Transverse colon (tissue), 4 donors: ENCODE measurements at regions not wholly inside any gene's neighbourhood (a gene's known extent, or its start where the extent isn't known, plus 50 kb on each side); places are given as distances from the start of the nearest gene placed in this dataset.

Experiments
- DNase-seq: peaks from one replicate; pipeline ENCODE4 v3.0.0-alpha.2; 2019
- H3K27ac ChIP-seq, 4 donors: fragments of 200-600 bp; sonication (generic); 2 replicates each; pipeline ENCODE4 v1.5.1; 2016 to 2018; ENCODE audit warnings: inconsistent platforms in 4 of 4
- H3K27me3 ChIP-seq: fragments of 200-600 bp; sonication (generic); 2 replicates; pipeline ENCODE4 v1.5.1; 2017; ENCODE audit warnings: inconsistent platforms
- H3K36me3 ChIP-seq, 4 donors: fragments of 200-600 bp; sonication (generic); 2 replicates each; pipeline ENCODE4 v1.5.1; 2017 to 2019; ENCODE audit warnings: inconsistent platforms in 4 of 4
- H3K4me1 ChIP-seq, 4 donors: fragments of 200-600 bp; sonication (generic); 2 replicates each; pipeline ENCODE4 v1.5.1; 2017 to 2020; ENCODE audit warnings: inconsistent platforms in 4 of 4
- H3K4me3 ChIP-seq, 4 donors: fragments of 200-600 bp; sonication (generic); 1 replicate in 1 of 4; 2 replicates in 3 of 4; pipeline versions ENCODE4 v1.5.1 to v1.6.1; 2017 to 2019; ENCODE audit warnings: inconsistent platforms in 4 of 4
- H3K9me3 ChIP-seq, 2 donors: fragments of 200-600 bp; sonication (generic); 2 replicates each; pipeline ENCODE4 v1.5.1; 2017 to 2019; ENCODE audit warnings: inconsistent platforms in 2 of 2
- CTCF ChIP-seq, 5 experiments: fragments of 200-600 bp in 3 of 5; fragments of 450-650 bp in 2 of 5; sonication (generic) in 3 of 5; IDR thresholded peaks; 1 replicate in 2 of 5; 2 replicates in 3 of 5; pipeline ENCODE4 v1.5.1; 2016 to 2017; ENCODE audit warnings: antibody characterized with exemption in 5 of 5, inconsistent platforms in 3 of 5, mild to moderate bottlenecking in 2 of 5, moderate library complexity in 1 of 5
- EP300 ChIP-seq: sonication (generic); formaldehyde crosslinking; IDR thresholded peaks from one replicate; pipeline ENCODE4 v1.6.1; 2017; ENCODE audit warnings: antibody characterized with exemption, low read depth
- POLR2A ChIP-seq: fragments of 450-650 bp; IDR thresholded peaks from one replicate; pipeline ENCODE4 v1.6.1; 2016; ENCODE audit warnings: antibody characterized with exemption, mild to moderate bottlenecking, moderate library complexity
- POLR2AphosphoS5 ChIP-seq, 3 donors: sonication (generic); formaldehyde crosslinking; IDR thresholded peaks; one replicate each; pipeline ENCODE4 v1.6.1; 2016; ENCODE audit warnings: antibody characterized with exemption in 3 of 3
- WGBS, 2 donors: methylation state at CpG; one replicate each; pipeline ENCODE4 v1.1.5; 2018; ENCODE audit warnings: low coverage in 1 of 2; 5-methylcytosine and 5-hydroxymethylcytosine counted together
- in situ Hi-C, 4 donors: fragments of 200-750 bp; cut with MboI; loops; one replicate each; pipeline versions ENCODE4 v1.15.0 to v1.15.1; 2017; ENCODE audit warnings: low sequenced_read_pairs in 3 of 4, low pct_ligation_motif_present in 1 of 4, low pct_unique_long_range_greater_than_20kb in 1 of 4
- intact Hi-C: fragments of 100-400 bp; cut with DNase I; formaldehyde crosslinking; loops from one replicate; pipeline ENCODE4 v1.15.1; 2023; ENCODE audit warnings: low total_unique reads

DNA sequence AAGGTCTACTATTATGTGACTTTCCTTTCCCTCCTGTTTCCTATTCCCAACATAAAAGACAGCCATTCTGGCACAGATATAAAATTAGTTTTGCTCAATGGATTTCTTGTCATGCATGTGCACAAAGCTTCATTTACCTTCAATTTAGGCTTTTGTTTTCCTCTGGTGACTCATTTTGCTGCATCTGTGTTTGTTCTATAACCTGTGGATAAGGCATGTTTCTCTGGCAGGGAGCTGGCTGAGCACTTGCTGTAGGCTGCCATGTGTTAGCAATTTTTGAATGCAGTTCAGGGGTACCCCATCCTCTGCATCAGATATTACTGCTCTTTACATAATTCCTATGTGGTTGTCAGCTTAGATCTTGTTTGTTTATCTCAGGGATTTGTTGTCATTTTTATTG is 202.8 kb upstream of the GRID2 start:
- no peaks in the 10 kb centered on the region for H3K9me3 ChIP-seq
- intact Hi-C loops: no loop called here
- no peak overlapping the region for H3K4me3 ChIP-seq
- in situ Hi-C loops: no loop called here
- H3K4me1 ChIP-seq: no peaks in the 10 kb centered on the region
- no peaks in the 10 kb centered on the region for H3K36me3 ChIP-seq
- DNase-seq: no peak
- TF ChIP-seq POLR2A (no peak), CTCF (IDR thresholded peaks at IDR 0.05) (no peak), POLR2AphosphoS5 (IDR thresholded peaks at IDR 0.05) (no peak), EP300 (no peak)
- no peaks in the 10 kb centered on the region for H3K27me3 ChIP-seq
- no peak overlapping the region for H3K27ac ChIP-seq

- TF ChIP-seq CTCF (IDR thresholded peaks at IDR 0.05): no peak
- TF ChIP-seq POLR2A: no peak
- TF ChIP-seq POLR2AphosphoS5 (IDR thresholded peaks at IDR 0.05): no peak
- TF ChIP-seq EP300: no peak
- Histone ChIP-seq H3K4me1 (no peaks in the 10 kb centered on the region), H3K27ac (no peak overlapping the region), H3K9me3 (no peaks in the 10 kb centered on the region), H3K4me3 (no peak overlapping the region), H3K36me3 (no peaks in the 10 kb centered on the region), H3K27me3 (no peaks in the 10 kb centered on the region)
- intact Hi-C loops (no loop called here), in situ Hi-C loops (no loop called here)
- DNase-seq: no peak
Measured at GRCh38 chr4:92101737-92102172, 202.0 kb upstream of the GRID2 start.

- DNase-seq: no peak
- Histone ChIP-seq H3K4me3 (no peak overlapping the region), H3K27me3 (no peaks in the 10 kb centered on the region), H3K4me1 (no peaks in the 10 kb centered on the region), H3K36me3 (no peaks in the 10 kb centered on the region), H3K9me3 (no peaks in the 10 kb centered on the region), H3K27ac (no peak overlapping the region)
- 70 to 75% methylated on average over 2 of the region's 2 CpGs for WGBS, 2 donors
- no peak for TF ChIP-seq POLR2AphosphoS5 (IDR thresholded peaks at IDR 0.05)
- TF ChIP-seq CTCF (IDR thresholded peaks at IDR 0.05): no peak
- TF ChIP-seq POLR2A: no peak
- no peak for TF ChIP-seq EP300
- intact Hi-C loops (no loop called here), in situ Hi-C loops (no loop called here)
Measured at GRCh38 chr4:92104506-92104905, 199.3 kb upstream of the GRID2 start.

DNA sequence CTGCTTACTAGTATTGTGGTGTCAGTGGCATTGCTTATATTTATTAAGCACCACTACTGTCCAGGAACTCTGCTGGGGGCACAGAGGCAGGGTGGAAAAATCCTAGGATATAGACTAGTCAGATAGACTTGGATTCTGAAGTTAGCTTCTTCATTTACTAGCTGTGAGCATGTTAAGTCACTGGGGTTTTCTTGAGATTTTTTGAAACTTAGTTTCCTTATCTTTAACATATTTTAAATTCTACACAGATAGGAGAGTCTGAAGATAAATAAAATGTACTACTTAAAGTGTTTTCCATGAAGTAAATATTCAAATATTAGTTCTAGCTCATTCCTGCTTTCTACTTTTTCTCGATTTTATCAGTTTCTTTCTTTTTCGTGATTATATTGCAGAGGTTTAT is 196.9 kb upstream of the GRID2 start:
- in situ Hi-C loops: no loop called here

GRCh38 chr4:92111493-92111892 is 192.3 kb upstream of the GRID2 start:
- Histone ChIP-seq H3K27me3 (no peaks in the 10 kb centered on the region), H3K27ac (no peak overlapping the region), H3K4me1 (no peaks in the 10 kb centered on the region), H3K4me3 (no peak overlapping the region), H3K36me3 (no peaks in the 10 kb centered on the region), H3K9me3 (no peaks in the 10 kb centered on the region)
- 74 to 81% methylated on average over 2 of the region's 2 CpGs for WGBS, 2 donors
- DNase-seq: no peak
- no peak for TF ChIP-seq EP300
- TF ChIP-seq POLR2A: no peak
- TF ChIP-seq POLR2AphosphoS5 (IDR thresholded peaks at IDR 0.05): no peak
- TF ChIP-seq CTCF (IDR thresholded peaks at IDR 0.05): no peak
- in situ Hi-C loops: no loop called here
- intact Hi-C loops: no loop called here

More for the DNA sequence above, 196.9 kb upstream of the GRID2 start:
- Histone ChIP-seq H3K4me3 (no peak overlapping the region), H3K27me3 (no peaks in the 10 kb centered on the region), H3K9me3 (no peaks in the 10 kb centered on the region), H3K36me3 (no peaks in the 10 kb centered on the region), H3K27ac (no peak overlapping the region), H3K4me1 (no peaks in the 10 kb centered on the region)
- 75 to 79% methylated on average over 2 of the region's 2 CpGs for WGBS, 2 donors
- no peak for TF ChIP-seq EP300
- DNase-seq: no peak
- intact Hi-C loops: no loop called here
